ENCODE measurements at regions not wholly inside any gene's neighbourhood (a gene's known extent, or its start where the extent isn't known, plus 50 kb on each side); places are given as distances from the start of the nearest gene placed in this dataset.
"Not testable (repeated sequence)": the region's sequence is repeated elsewhere in the genome, so short reads cannot be mapped to it uniquely, and the experiment has no call there.

- Histone ChIP-seq H3K9me3 (no peaks in the 10 kb centered on the region), H3K27me3 (no peaks in the 10 kb centered on the region), H3K4me3 (replicated peaks in 1 of 3) (no peak overlapping the region), H3K36me3 (no peaks in the 10 kb centered on the region), H3K4me1 (no peaks in the 10 kb centered on the region), H3K27ac (no peak overlapping the region)
- 85 to 90% methylated on average over 5 of the region's 5 CpGs for WGBS, 2 donors
- TF ChIP-seq POLR2A (IDR thresholded peaks at IDR 0.05) = no peak
- TF ChIP-seq CTCF (IDR thresholded peaks at IDR 0.05) = no peak
- no peak for DNase-seq
- intact Hi-C loops (cut with DNase I) = no loop called here
These were observed 58.2 kb upstream of the DUSP21 start for GRCh38 chrX:44785652-44786051.

GRCh38 chrX:44784241-44784640 lies 59.6 kb upstream of the DUSP21 start:
- TF ChIP-seq CTCF (IDR thresholded peaks at IDR 0.05) (no peak), POLR2A (IDR thresholded peaks at IDR 0.05) (no peak)
- WGBS, 2 donors = 48 to 92% methylated on average over 1 to 2 of the region's 2 CpGs
- no peaks in the 10 kb centered on the region for H3K36me3 ChIP-seq
- no peak for DNase-seq
- no peak overlapping the region for H3K4me3 ChIP-seq (replicated peaks in 1 of 3)
- no peaks in the 10 kb centered on the region for H3K9me3 ChIP-seq
- H3K27me3 ChIP-seq = no peaks in the 10 kb centered on the region
- H3K27ac ChIP-seq = no peak overlapping the region
- no peaks in the 10 kb centered on the region for H3K4me1 ChIP-seq
- intact Hi-C loops (cut with DNase I) = no loop called here

- TF ChIP-seq CTCF (IDR thresholded peaks at IDR 0.05) (no peak), POLR2A (IDR thresholded peaks at IDR 0.05) (no peak)
- WGBS, 2 donors = 81 to 95% methylated on average over 7 of the region's 7 CpGs
- no peak for DNase-seq
These were observed 65.6 kb upstream of the DUSP21 start for GRCh38 chrX:44778254-44778653.

GRCh38 chrX:44775726-44776125 lies 68.1 kb upstream of the DUSP21 start:
- Histone ChIP-seq H3K4me1 (no peaks in the 10 kb centered on the region), H3K9me3 (no peaks in the 10 kb centered on the region), H3K27ac (no peak overlapping the region), H3K36me3 (no peaks in the 10 kb centered on the region), H3K27me3 (no peaks in the 10 kb centered on the region), H3K4me3 (replicated peaks in 1 of 3) (no peak overlapping the region)
- no peak for TF ChIP-seq CTCF (IDR thresholded peaks at IDR 0.05)
- WGBS, 2 donors = 95 to 100% methylated on average over 6 of the region's 6 CpGs
- DNase-seq = no peak
- intact Hi-C loops (cut with DNase I) = no loop called here

More at GRCh38 chrX:44778254-44778653, 65.6 kb upstream of the DUSP21 start:
- intact Hi-C loops (cut with DNase I) = no loop called here
- Histone ChIP-seq H3K36me3 (no peaks in the 10 kb centered on the region), H3K9me3 (no peaks in the 10 kb centered on the region), H3K4me1 (no peaks in the 10 kb centered on the region), H3K4me3 (replicated peaks in 1 of 3) (no peak overlapping the region), H3K27me3 (no peaks in the 10 kb centered on the region), H3K27ac (no peak overlapping the region)

GRCh38 chrX:44774066-44774465 lies 69.8 kb upstream of the DUSP21 start:
- H3K27me3 ChIP-seq; H3K27ac ChIP-seq; H3K36me3 ChIP-seq; H3K4me3 ChIP-seq (replicated peaks in 1 of 3); H3K9me3 ChIP-seq; H3K4me1 ChIP-seq; DNase-seq; intact Hi-C loops (cut with DNase I): not testable (repeated sequence)
- 60 to 65% methylated on average over 10 of the region's 10 CpGs for WGBS, 2 donors

- no peak for TF ChIP-seq POLR2A (IDR thresholded peaks at IDR 0.05)
- TF ChIP-seq CTCF (IDR thresholded peaks at IDR 0.05) = no peak
- H3K4me1 ChIP-seq = no peaks in the 10 kb centered on the region
- no peaks in the 10 kb centered on the region for H3K36me3 ChIP-seq
- no peaks in the 10 kb centered on the region for H3K27me3 ChIP-seq
- H3K9me3 ChIP-seq = no peaks in the 10 kb centered on the region
- H3K27ac ChIP-seq = no peak overlapping the region
- intact Hi-C loops (cut with DNase I) = no loop called here
- no peak for DNase-seq
- 68 to 85% methylated on average over 2 of the region's 2 CpGs for WGBS, 2 donors
- H3K4me3 ChIP-seq (replicated peaks in 1 of 3) = no peak overlapping the region
These were observed 73.7 kb upstream of the DUSP21 start for GRCh38 chrX:44770121-44770520.

Measured in thyroid gland (tissue), 4 donors.